ENCODE measurements at regions not wholly inside any gene's neighbourhood (a gene's known extent, or its start where the extent isn't known, plus 50 kb on each side); places are given as distances from the start of the nearest gene placed in this dataset.
"Not testable (repeated sequence)": the region's sequence is repeated elsewhere in the genome, so short reads cannot be mapped to it uniquely, and the experiment has no call there.

DNA sequence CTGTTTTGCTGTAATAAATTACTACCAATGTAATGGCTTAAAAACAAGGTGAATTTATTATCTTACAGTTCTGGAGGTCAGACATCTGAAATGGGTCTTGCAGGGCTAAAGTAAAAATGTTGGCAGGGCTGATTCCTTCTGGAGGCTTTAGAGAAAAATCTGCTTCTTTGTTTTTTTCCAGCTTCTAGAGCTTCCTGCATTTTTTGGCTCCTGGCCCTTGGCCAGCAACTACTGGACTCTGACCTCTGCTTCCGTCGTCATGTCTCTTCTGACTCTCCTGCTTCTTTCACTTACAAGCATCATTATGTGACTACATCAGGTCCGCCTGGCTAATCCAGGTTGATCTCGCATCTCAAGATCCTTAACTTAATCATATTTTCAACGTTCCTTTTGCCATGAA lies 350.9 kb downstream of the S1PR1 start:
- no peak for DNase-seq

DNA sequence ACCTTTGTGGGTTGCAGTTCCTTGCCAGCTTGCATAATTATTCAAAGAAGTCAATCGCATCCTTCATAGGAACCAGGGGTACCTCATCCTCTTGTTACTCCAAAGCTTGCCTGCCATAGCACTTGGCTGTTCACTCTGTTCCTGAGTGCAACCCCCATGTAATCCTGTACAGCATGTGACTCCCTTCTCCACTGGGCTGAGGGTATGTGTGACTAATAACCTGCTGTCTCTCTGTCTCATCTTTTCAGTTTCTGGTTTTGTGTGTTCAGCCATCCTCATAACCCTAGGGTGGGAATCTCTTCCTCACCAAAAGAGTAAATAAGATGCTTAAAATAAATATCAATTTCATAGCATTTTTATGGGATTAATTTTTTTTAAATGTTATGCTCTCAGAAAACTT lies 351.9 kb downstream of the S1PR1 start:
- no peak for DNase-seq

- DNase-seq: no peak
Observed at GRCh38 chr1:101592845-101593244, 356.0 kb downstream of the S1PR1 start.

DNA sequence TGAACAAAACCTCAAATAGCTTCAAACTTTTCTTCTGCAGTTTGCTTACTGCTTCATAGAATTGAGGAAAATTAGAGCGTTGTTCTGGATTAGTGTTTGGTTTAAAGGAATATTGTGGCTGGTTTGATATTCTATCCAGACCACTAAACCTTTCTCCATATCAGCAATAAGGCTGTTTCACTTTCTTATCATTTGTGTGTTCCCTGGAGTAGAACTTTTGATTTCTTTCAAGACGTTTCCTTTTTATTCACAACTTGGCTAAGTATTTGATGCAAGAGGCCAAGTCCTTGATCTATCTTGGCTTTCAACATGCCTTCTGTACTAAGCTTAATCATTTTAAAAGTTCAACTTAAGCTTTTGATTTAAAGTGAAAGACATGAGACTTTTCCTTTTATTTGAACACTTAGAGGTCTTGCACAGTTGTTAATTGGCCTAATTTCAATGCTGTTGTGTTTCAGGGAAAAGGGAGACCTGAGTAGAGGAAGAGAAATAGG lies 359.1 kb downstream of the S1PR1 start:
- no peak for DNase-seq

DNA sequence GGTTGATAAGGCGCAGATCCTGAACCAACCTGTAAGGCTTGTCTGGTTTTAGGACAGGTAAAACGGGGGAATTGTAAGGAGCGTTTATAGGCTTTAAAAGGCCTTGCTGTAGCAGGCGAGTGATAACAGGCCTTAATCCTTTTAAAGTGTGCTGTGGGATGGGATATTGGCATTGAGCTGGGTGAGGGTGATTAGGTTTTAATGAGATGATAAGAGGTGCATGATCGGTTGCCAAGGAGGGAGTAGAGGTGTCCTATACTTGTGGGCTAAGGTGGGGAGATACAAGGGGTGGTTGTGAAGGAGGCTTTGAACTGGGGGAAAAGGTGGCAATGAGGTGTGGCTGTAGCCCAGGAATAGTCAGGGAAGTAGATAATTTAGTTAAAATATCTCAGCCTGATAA lies 363.8 kb downstream of the S1PR1 start:
- not testable (repeated sequence) for DNase-seq

DNA sequence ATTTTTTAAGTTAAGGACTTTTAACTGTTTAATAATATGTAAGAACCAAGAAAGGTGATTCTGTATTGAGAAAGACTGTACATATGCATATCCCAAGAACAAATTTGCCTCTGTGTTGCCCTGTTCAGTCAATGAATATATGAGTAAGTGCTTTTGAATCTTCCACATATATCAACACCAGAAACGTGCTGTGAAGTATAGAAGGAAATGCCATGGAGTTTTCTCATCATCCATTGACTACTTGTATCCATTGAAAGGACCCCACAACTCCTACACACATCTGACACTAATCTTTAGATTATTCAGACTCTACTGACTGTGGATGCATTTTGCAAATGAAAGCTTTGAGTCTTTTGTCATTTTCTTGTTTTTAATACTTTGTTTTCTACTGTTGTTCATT lies 366.9 kb downstream of the S1PR1 start:
- DNase-seq: no peak

DNA sequence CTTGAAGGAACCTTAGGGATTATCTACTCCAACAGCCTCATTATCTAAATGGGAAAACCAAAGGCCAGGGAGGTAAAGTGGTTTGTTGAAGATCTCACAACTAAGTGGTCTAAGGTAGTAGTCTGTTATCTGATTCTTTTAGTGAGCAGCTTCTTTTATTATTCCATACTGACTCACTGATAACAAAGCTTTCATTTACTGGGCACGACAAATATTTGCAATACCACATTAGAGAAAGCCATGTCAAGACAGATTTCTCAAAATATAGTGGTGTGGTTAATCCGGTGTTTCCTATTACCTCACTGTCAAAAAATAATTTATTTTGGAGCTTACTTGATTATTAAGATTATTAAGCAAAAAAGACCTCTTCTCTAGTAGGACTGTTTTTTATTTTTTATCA lies 369.1 kb downstream of the S1PR1 start:
- DNase-seq: no peak

GRCh38 chr1:101613546-101613945 lies 376.7 kb downstream of the S1PR1 start:
- no peak for DNase-seq

DNA sequence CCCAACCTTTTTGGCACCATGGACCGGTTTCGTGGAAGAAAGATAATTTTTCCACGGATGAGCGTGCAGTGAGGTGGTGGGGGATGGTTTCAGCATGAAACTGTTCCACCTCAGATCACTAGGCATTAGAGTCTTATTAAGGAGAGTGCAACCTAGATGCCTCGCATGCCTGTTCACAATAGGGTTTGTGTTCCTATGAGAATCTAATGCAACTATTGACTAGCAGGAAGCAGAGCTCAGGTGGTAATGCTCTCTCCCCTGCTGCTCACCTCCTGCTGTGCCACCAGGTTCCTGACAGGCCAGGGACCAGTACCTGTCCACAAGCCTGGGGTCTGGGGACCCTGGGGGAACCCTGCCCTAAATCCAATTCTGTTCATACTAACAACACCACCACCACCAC lies 377.8 kb downstream of the OLFM3 start:
- DNase-seq: no peak

GRCh38 chr1:101632548-101633272 lies 364.0 kb downstream of the OLFM3 start:
- no peak for DNase-seq

GRCh38 chr1:101645810-101646209 lies 350.9 kb downstream of the OLFM3 start:
- DNase-seq: no peak

GRCh38 chr1:101652484-101652883 lies 344.2 kb downstream of the OLFM3 start:
- DNase-seq: no peak

GRCh38 chr1:101653482-101653946 lies 343.2 kb downstream of the OLFM3 start:
- DNase-seq: no peak

DNA sequence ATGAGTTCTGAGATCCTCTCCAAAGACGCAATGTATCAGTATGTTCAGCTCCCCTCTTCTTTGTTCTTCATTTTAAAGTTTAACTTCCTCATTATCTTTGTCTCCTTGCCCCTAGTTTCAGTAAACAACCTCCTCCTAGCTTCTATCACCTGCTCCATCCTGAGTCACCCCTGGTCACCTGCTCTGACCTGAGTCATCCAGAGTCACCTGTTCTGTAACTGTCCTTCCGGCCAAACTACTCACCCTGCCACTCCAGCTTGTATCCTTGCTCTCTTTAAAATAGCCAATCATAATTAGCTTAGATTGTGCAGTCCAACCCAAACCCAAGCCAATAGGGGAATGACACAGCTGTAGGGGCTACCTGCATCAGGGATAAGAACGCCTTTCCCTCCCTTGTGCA lies 332.0 kb downstream of the OLFM3 start:
- DNase-seq: no peak

GRCh38 chr1:101667761-101668160 lies 329.0 kb downstream of the OLFM3 start:
- no peak for DNase-seq

GRCh38 chr1:101683136-101683535 lies 313.6 kb downstream of the OLFM3 start:
- no peak for DNase-seq

- no peak for DNase-seq
Observed at GRCh38 chr1:101683561-101683960, 313.2 kb downstream of the OLFM3 start.

DNA sequence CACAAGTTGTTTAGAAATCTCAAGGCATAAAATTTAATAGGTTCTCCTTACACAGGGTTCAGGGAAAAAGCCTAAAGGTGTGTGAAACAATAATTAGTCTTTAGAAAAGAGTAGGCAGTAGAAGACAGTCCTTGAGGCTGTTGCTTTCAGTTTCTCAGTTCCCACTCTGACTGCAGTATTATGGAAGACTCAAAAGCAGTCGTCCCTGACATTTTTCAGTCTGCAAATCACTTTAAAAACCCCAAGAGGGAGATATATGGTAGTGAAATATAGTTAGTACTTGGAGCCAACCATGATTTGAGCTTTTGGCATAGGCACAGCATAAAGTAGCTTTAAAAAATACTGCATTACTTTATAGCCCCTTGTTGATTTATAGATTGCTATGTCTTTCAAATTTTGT lies 299.7 kb downstream of the OLFM3 start:
- no peak for DNase-seq

DNA sequence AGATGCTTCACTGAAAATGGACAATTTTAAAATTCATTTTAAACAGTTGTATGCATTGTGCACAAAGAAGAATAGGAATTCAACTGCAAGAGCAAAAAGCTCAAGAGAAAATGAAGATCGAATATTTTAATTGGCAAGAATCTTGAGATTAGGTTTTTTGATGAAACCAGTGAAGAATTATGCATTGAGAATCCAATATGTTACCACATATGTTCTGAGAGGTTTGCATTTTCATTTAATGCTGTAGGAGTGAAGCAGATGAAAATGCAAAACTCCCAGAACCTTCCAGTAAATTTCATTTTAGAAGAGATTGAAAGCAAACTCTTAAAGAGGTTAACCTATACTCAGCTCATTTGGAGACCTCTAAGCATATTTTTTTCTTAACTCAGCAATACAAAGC lies 298.0 kb downstream of the OLFM3 start:
- DNase-seq: no peak

DNA sequence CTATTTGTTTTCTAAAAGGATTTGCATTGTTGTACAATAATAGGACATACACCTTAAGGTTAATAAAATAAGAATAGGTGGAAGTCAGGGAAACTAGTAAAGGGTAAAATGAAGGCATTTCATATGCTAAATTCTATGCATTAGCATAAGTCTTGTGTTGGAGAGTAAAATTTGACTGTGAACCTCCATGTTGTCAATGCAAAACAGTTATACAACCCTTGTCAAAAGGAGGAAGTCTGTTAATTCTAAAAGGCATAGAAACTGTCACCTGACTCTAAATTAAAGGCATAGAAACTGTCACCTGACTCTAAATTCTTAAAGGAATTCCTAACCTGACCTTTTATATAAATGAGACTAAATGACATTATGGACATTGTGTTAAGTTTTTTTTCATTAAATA lies 291.8 kb downstream of the OLFM3 start:
- DNase-seq: no peak

GRCh38 chr1:101706366-101706765 lies 290.4 kb downstream of the OLFM3 start:
- no peak for DNase-seq

GRCh38 chr1:101709721-101710120 lies 287.0 kb downstream of the OLFM3 start:
- no peak for DNase-seq

DNA sequence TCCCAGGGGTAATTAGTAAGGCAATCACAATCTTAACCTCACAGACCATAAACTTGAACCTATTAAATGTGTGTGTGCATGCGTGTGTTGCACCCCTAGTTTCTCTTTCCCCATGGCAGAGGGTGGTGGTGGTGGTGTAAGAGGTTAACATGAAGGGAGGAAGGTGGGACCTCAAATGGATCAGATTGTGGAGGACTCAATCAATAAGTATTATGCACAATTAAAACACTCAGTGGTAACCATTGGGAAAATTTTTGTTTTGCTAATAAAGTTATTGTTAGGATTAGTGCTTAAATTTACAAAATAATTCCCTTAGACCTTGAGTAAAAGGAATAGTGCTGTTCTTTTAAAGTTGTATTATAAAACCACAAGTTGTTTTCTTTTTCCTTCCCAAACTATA lies 283.0 kb downstream of the OLFM3 start:
- no peak for DNase-seq

DNA sequence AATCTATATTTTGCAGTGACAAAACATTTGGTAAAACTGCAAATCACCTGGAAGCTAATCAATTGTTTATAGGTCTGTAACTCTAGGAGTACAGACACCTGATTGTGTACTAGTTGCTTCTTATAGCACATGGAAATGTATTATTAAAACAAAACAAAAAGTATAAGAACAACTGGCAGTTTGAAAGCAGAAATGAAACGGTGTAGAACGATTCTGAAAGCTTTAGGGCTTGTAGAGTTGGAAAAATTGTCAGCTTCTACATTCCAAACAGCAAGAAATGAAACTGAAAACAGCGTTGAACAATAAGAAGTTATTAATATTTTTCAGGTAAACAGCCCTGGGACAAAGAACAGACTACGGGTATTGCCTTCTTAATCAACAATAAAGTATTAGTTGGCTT lies 273.3 kb downstream of the OLFM3 start:
- DNase-seq: no peak

- DNase-seq: no peak
Observed at GRCh38 chr1:101728029-101728428, 268.7 kb downstream of the OLFM3 start.
